HCT116 (cell line): ENCODE measurements at regions not wholly inside any gene's neighbourhood (a gene's known extent, or its start where the extent isn't known, plus 50 kb on each side); places are given as distances from the start of the nearest gene placed in this dataset.

Experiments
- ATAC-seq: fragments of 200-7000 bp; cut with Tn5 transposase; 2 replicates; pipeline ENCODE4 v1.9.1; 2020; ENCODE audit warnings: mild to moderate bottlenecking, moderate library complexity
- BruUV-seq: library from RNA; stranded (reverse); fragments of 400-500 nt; replicated peaks from 2 replicates; lab custom pipeline; 2021; lab: Mats Ljungman, UMichigan
- CTCF ChIA-PET: fragments of 300-600 bp; sonication (Branson Sonifier 250); formaldehyde crosslinking; loops from one replicate; lab custom pipeline; 2021; ENCODE audit warnings: antibody characterized with exemption; lab: Charles Lee
- POLR2A ChIA-PET: fragments of 300-600, 350-600 bp; sonication (Branson Sonifier 250); formaldehyde crosslinking; loops from one replicate; lab custom pipeline; 2021; ENCODE audit warnings: antibody characterized with exemption; lab: Charles Lee
- RAD21 ChIA-PET, 2 experiments: fragments of 300-600 bp; sonication (Branson Sonifier 250); formaldehyde crosslinking; loops; one replicate each; lab custom pipeline; 2023; ENCODE audit warnings: low total read pairs in 2 of 2; ENCODE audit not compliant: uncharacterized antibody in 2 of 2, unreplicated experiment in 2 of 2, low non-redundant PET in 1 of 2; lab: Charles Lee
- DNase-seq: peaks from one replicate; pipeline ENCODE4 v3.0.0-alpha.2; 2010; ENCODE audit warnings: low read depth, low spot score
- H2AFZ ChIP-seq: fragments of 200-600 bp; shearing (Covaris generic), sonication (generic); 2 replicates; pipeline ENCODE4 v1.6.1; 2017; ENCODE audit warnings: low read depth, mixed run types, mixed read lengths, antibody characterized with exemption, low read length; ENCODE audit not compliant: poor library complexity, severe bottlenecking
- H3K27ac ChIP-seq: 2 replicates; pipeline ENCODE4 v1.5.1; 2012; ENCODE audit warnings: low read depth, low read length
- H3K27me3 ChIP-seq: fragments of 200-600 bp; sonication (generic); 2 replicates; pipeline ENCODE4 v1.6.1; 2016; ENCODE audit warnings: mixed run types, low read length, mixed read lengths; ENCODE audit not compliant: insufficient read depth
- H3K36me3 ChIP-seq, 2 experiments: fragments of 200-500 bp in 1 of 2; fragments of 200-600 bp in 1 of 2; sonication (Bioruptor generic) in 1 of 2; sonication (generic) in 1 of 2; 2 replicates each; pipeline versions ENCODE4 v1.5.1 to v1.6.1; 2014 to 2016; ENCODE audit warnings: low read length in 2 of 2, inconsistent platforms in 1 of 2, mixed read lengths in 1 of 2, mixed run types in 1 of 2; ENCODE audit not compliant: insufficient read depth in 2 of 2, control insufficient read depth in 1 of 2
- H3K4me1 ChIP-seq, 2 experiments: fragments of 200-600 bp in 1 of 2; sonication (generic) in 1 of 2; 2 replicates each; pipeline versions ENCODE4 v1.5.1 to v1.6.1; 2012 to 2017; ENCODE audit warnings: low read length in 2 of 2, inconsistent platforms in 1 of 2, mild to moderate bottlenecking in 1 of 2, mixed read lengths in 1 of 2, mixed run types in 1 of 2, moderate library complexity in 1 of 2; ENCODE audit not compliant: insufficient read depth in 2 of 2, control insufficient read depth in 1 of 2
- H3K4me2 ChIP-seq: fragments of 200-600 bp; sonication (generic); 2 replicates; pipeline ENCODE4 v1.6.1; 2017; ENCODE audit warnings: mixed run types, low read length, mixed read lengths
- H3K4me3 ChIP-seq, 2 experiments: fragments of 200-600 bp in 1 of 2; sonication (generic) in 1 of 2; replicated peaks in 1 of 2; 2 replicates each; pipeline ENCODE4 v1.5.1; 2011 to 2016; ENCODE audit warnings: low read length in 2 of 2, control low read depth in 1 of 2, low read depth in 1 of 2, mild to moderate bottlenecking in 1 of 2, mixed read lengths in 1 of 2, mixed run types in 1 of 2
- H3K79me2 ChIP-seq: fragments of 200-600 bp; sonication (generic); 2 replicates; pipeline ENCODE4 v1.6.1; 2017; ENCODE audit warnings: mild to moderate bottlenecking, mixed run types, low read length, moderate library complexity, mixed read lengths; ENCODE audit not compliant: insufficient read depth
- H3K9ac ChIP-seq: fragments of 200-600 bp; sonication (generic); 2 replicates; pipeline ENCODE4 v1.6.1; 2016; ENCODE audit warnings: low read length, mixed read lengths
- H3K9me2 ChIP-seq: fragments of 200-600 bp; sonication (generic), shearing (Covaris generic); 2 replicates; pipeline ENCODE4 v1.6.1; 2017; ENCODE audit warnings: mixed run types, mild to moderate bottlenecking, moderate library complexity; ENCODE audit not compliant: insufficient read depth
- H3K9me3 ChIP-seq, 2 experiments: fragments of 200-500 bp in 1 of 2; fragments of 200-600 bp in 1 of 2; sonication (Bioruptor generic) in 1 of 2; sonication (generic) in 1 of 2; 2 replicates each; pipeline ENCODE4 v1.6.1; 2014 to 2017; ENCODE audit warnings: low read length in 2 of 2, mixed read lengths in 2 of 2, inconsistent platforms in 1 of 2, low read depth in 1 of 2, mild to moderate bottlenecking in 1 of 2, mixed run types in 1 of 2, moderate library complexity in 1 of 2; ENCODE audit not compliant: control insufficient read depth in 1 of 2, insufficient read depth in 1 of 2
- H4K20me1 ChIP-seq: fragments of 200-600 bp; sonication (generic), shearing (Covaris generic); 2 replicates; pipeline ENCODE4 v1.6.1; 2017; ENCODE audit warnings: mixed run types, mild to moderate bottlenecking, moderate library complexity; ENCODE audit not compliant: insufficient read depth
- JUND ChIP-seq: IDR thresholded peaks from 2 replicates; pipeline ENCODE4 v1.6.1; 2012
- POLR2A ChIP-seq: IDR thresholded peaks from 2 replicates; pipeline ENCODE4 v1.7.0; 2011; ENCODE audit warnings: borderline replicate concordance; ENCODE audit not compliant: insufficient read depth, insufficient read length; ENCODE audit errors: extremely low read depth
- REST ChIP-seq: IDR thresholded peaks from 2 replicates; pipeline ENCODE4 v1.6.1; 2012; ENCODE audit warnings: low read depth
- TCF7L2 ChIP-seq: IDR thresholded peaks from 2 replicates; pipeline ENCODE4 v1.7.0; 2011; ENCODE audit warnings: borderline replicate concordance, inconsistent platforms; ENCODE audit not compliant: insufficient read depth, insufficient read length; ENCODE audit errors: extremely low read depth
- YY1 ChIP-seq: IDR thresholded peaks from 2 replicates; pipeline ENCODE4 v1.6.1; 2011; ENCODE audit warnings: low read length, low read depth, moderate library complexity, mild to moderate bottlenecking; ENCODE audit not compliant: insufficient replicate concordance; ENCODE audit errors: extremely low read depth
- ZFX ChIP-seq: fragments of 450-650 bp; IDR thresholded peaks from 2 replicates; pipeline ENCODE4 v1.6.1; 2017
- ZNF274 ChIP-seq: fragments of 200-500 bp; sonication (Bioruptor generic); IDR thresholded peaks from 2 replicates; pipeline ENCODE4 v1.6.1; 2014; ENCODE audit warnings: mild to moderate bottlenecking, low read depth, low read length, inconsistent platforms
- intact Hi-C: fragments of 100-400 bp; cut with micrococcal nuclease; formaldehyde crosslinking; loops from 2 replicates; pipeline ENCODE4 v1.10.0; 2022

GRCh38 chr2:200077838-200078237 lies 122.5 kb downstream of the MAIP1 start:
- POLR2A ChIA-PET: no interaction called here
- BruUV-seq: no TSS peak
- H3K27ac ChIP-seq: no peak overlapping the region

More at GRCh38 chr2:200077838-200078237, 122.5 kb downstream of the MAIP1 start:
- Histone ChIP-seq H2AFZ (no peak overlapping the region), H3K9me2 (no peaks in the 10 kb centered on the region), H3K36me3 (no peaks in the 10 kb centered on the region), H3K4me2 (no peak overlapping the region), H3K79me2 (no peaks in the 10 kb centered on the region), H3K9ac (no peak overlapping the region), H3K4me1 (no peaks in the 10 kb centered on the region), H4K20me1 (no peaks in the 10 kb centered on the region), H3K27me3 (no peaks in the 10 kb centered on the region), H3K9me3 (no peaks in the 10 kb centered on the region), H3K4me3 (no peak overlapping the region)
- RAD21 ChIA-PET: no interaction called here
- ATAC-seq (no peak), DNase-seq (no peak)
- CTCF ChIA-PET: no interaction called here
- intact Hi-C loops: no loop called here
- TF ChIP-seq JUND (no peak), ZFX (no peak), YY1 (no peak), POLR2A (no peak), TCF7L2 (no peak), ZNF274 (no peak), REST (no peak)
